HEK293 (cell line): ENCODE measurements at regions not wholly inside any gene's neighbourhood (a gene's known extent, or its start where the extent isn't known, plus 50 kb on each side); places are given as distances from the start of the nearest gene placed in this dataset.

Experiments
- CTCF ChIP-seq: fragments of 450-650 bp; formaldehyde crosslinking; IDR thresholded peaks from 2 replicates; pipeline ENCODE4 v1.5.1; 2016; ENCODE audit warnings: missing biosample characterization, missing genetic modification characterization
- HOXA7 ChIP-seq: sonication (generic); formaldehyde crosslinking; IDR thresholded peaks from 2 replicates; pipeline ENCODE4 v1.8.1; 2022; ENCODE audit warnings: missing genetic modification reagents, borderline replicate concordance
- KLF9 ChIP-seq: fragments of 450-650 bp; formaldehyde crosslinking; IDR thresholded peaks from 2 replicates; pipeline ENCODE4 v1.5.1; 2016; ENCODE audit warnings: missing biosample characterization, missing genetic modification characterization, low read depth
- ZBTB1 ChIP-seq: fragments of 450-650 bp; formaldehyde crosslinking; IDR thresholded peaks from 2 replicates; pipeline ENCODE4 v1.5.1; 2016; ENCODE audit warnings: missing biosample characterization, missing genetic modification characterization
- ZNF138 ChIP-seq: fragments of 450-650 bp; formaldehyde crosslinking; IDR thresholded peaks from 2 replicates; pipeline ENCODE4 v1.5.1; 2016; ENCODE audit warnings: missing biosample characterization, missing genetic modification characterization, borderline replicate concordance
- ZNF146 ChIP-seq: fragments of 450-650 bp; formaldehyde crosslinking; IDR thresholded peaks from 2 replicates; pipeline ENCODE4 v1.5.1; 2016; ENCODE audit warnings: missing biosample characterization, missing genetic modification characterization
- ZNF223 ChIP-seq: fragments of 450-650 bp; formaldehyde crosslinking; IDR thresholded peaks from 2 replicates; pipeline ENCODE4 v1.5.1; 2016; ENCODE audit warnings: missing biosample characterization, missing genetic modification characterization
- ZNF335 ChIP-seq: fragments of 450-650 bp; formaldehyde crosslinking; conservative IDR thresholded peaks from 2 replicates; pipeline ENCODE4 v1.5.1; 2016; ENCODE audit warnings: missing biosample characterization, missing genetic modification characterization
- ZNF510 ChIP-seq: fragments of 450-650 bp; formaldehyde crosslinking; IDR thresholded peaks from 2 replicates; pipeline ENCODE4 v1.5.1; 2018; ENCODE audit warnings: mild to moderate bottlenecking, missing genetic modification characterization, missing biosample characterization; ENCODE audit not compliant: insufficient replicate concordance
- ZNF549 ChIP-seq: fragments of 450-650 bp; IDR thresholded peaks from 2 replicates; pipeline ENCODE4 v1.5.1; 2018; ENCODE audit warnings: missing biosample characterization, missing genetic modification characterization, mild to moderate bottlenecking, inconsistent platforms, moderate library complexity
- ZNF555 ChIP-seq: fragments of 450-650 bp; formaldehyde crosslinking; conservative IDR thresholded peaks from 2 replicates; pipeline ENCODE4 v1.5.1; 2017; ENCODE audit warnings: missing biosample characterization, mild to moderate bottlenecking, missing genetic modification characterization, inconsistent platforms
- ZNF629 ChIP-seq: fragments of 450-650 bp; formaldehyde crosslinking; IDR thresholded peaks from 2 replicates; pipeline ENCODE4 v1.5.1; 2017; ENCODE audit warnings: missing biosample characterization, missing genetic modification characterization
- ZNF704 ChIP-seq: fragments of 450-650 bp; formaldehyde crosslinking; IDR thresholded peaks from 2 replicates; pipeline ENCODE4 v1.5.1; 2016; ENCODE audit warnings: missing biosample characterization, missing genetic modification characterization
- TF ChIP-seq, protein P1 (sequence below): fragments of 450-650 bp; formaldehyde crosslinking; IDR thresholded peaks from 2 replicates; pipeline ENCODE4 v1.5.1; 2016; ENCODE audit warnings: missing biosample characterization, missing genetic modification characterization

- TF ChIP-seq CTCF (tag by site-specific recombination) (no peak), ZNF138 (tag by site-specific recombination) (no peak), ZNF223 (tag by site-specific recombination) (no peak), ZNF510 (tag by site-specific recombination) (no peak), ZNF555 (no peak), ZNF335 (tag by site-specific recombination) (no peak), HOXA7 (CRISPR knock-in tag) (no peak), KLF9 (tag by site-specific recombination) (no peak), ZNF146 (tag by site-specific recombination) (no peak), ZBTB1 (tag by site-specific recombination) (no peak), ZNF549 (no peak), ZNF629 (no peak), ZNF704 (no peak)
- TF ChIP-seq, protein P1, sequence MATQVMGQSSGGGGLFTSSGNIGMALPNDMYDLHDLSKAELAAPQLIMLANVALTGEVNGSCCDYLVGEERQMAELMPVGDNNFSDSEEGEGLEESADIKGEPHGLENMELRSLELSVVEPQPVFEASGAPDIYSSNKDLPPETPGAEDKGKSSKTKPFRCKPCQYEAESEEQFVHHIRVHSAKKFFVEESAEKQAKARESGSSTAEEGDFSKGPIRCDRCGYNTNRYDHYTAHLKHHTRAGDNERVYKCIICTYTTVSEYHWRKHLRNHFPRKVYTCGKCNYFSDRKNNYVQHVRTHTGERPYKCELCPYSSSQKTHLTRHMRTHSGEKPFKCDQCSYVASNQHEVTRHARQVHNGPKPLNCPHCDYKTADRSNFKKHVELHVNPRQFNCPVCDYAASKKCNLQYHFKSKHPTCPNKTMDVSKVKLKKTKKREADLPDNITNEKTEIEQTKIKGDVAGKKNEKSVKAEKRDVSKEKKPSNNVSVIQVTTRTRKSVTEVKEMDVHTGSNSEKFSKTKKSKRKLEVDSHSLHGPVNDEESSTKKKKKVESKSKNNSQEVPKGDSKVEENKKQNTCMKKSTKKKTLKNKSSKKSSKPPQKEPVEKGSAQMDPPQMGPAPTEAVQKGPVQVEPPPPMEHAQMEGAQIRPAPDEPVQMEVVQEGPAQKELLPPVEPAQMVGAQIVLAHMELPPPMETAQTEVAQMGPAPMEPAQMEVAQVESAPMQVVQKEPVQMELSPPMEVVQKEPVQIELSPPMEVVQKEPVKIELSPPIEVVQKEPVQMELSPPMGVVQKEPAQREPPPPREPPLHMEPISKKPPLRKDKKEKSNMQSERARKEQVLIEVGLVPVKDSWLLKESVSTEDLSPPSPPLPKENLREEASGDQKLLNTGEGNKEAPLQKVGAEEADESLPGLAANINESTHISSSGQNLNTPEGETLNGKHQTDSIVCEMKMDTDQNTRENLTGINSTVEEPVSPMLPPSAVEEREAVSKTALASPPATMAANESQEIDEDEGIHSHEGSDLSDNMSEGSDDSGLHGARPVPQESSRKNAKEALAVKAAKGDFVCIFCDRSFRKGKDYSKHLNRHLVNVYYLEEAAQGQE (tag by site-specific recombination), result no peak
These were observed 100.4 kb downstream of the METRNL start for GRCh38 chr17:83179811-83180210.
